ENCODE measurements at regions not wholly inside any gene's neighbourhood (a gene's known extent, or its start where the extent isn't known, plus 50 kb on each side); places are given as distances from the start of the nearest gene placed in this dataset.
A peak's percentile ranks its signal among the peaks of the same experiment; 100 is the strongest.

GRCh38 chr21:43338951-43339350 is 88.0 kb downstream of the SIK1 start:
- TF ChIP-seq, protein P1, sequence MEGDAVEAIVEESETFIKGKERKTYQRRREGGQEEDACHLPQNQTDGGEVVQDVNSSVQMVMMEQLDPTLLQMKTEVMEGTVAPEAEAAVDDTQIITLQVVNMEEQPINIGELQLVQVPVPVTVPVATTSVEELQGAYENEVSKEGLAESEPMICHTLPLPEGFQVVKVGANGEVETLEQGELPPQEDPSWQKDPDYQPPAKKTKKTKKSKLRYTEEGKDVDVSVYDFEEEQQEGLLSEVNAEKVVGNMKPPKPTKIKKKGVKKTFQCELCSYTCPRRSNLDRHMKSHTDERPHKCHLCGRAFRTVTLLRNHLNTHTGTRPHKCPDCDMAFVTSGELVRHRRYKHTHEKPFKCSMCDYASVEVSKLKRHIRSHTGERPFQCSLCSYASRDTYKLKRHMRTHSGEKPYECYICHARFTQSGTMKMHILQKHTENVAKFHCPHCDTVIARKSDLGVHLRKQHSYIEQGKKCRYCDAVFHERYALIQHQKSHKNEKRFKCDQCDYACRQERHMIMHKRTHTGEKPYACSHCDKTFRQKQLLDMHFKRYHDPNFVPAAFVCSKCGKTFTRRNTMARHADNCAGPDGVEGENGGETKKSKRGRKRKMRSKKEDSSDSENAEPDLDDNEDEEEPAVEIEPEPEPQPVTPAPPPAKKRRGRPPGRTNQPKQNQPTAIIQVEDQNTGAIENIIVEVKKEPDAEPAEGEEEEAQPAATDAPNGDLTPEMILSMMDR (IDR thresholded peaks at IDR 0.05): no peak
- no peak overlapping the region for H3K4me3 ChIP-seq
- H3K27ac ChIP-seq: no peak overlapping the region
- no peak for DNase-seq (ENCODE audit: low spot score)

GRCh38 chr21:43337901-43338655 is 88.9 kb downstream of the SIK1 start:
- no peak for DNase-seq (ENCODE audit: low spot score)
- TF ChIP-seq, protein P1 (IDR thresholded peaks at IDR 0.05): no peak
- H3K27ac ChIP-seq: no peak overlapping the region
- H3K4me3 ChIP-seq: no peak overlapping the region

DNA sequence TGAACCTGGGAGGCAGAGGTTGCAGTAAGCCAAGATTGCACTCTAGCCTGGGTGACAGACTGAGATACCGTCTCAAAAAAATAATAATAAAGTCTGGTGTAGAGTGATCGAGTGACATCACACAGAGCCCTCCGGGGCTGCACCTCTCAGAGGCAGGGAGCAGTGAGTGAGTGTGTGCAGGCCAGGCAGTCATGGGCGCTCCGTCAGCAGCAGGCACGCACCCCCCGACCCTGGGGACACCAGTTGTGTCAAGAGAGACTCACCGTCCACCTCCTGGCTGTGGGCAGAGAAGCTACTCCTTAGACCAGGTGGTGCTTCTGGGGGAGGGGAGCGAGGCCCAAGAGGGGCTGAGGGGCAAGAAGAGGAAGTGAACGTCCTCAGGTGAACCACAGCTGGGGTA is 91.8 kb downstream of the SIK1 start:
- H3K4me3 ChIP-seq: no peak overlapping the region
- TF ChIP-seq, protein P1 (IDR thresholded peaks at IDR 0.05): no peak
- H3K27ac ChIP-seq: no peak overlapping the region
- no peak for DNase-seq (ENCODE audit: low spot score)

- no peak for DNase-seq (ENCODE audit: low spot score)
- Histone ChIP-seq H3K27ac (peak overlapping the region in 1 of 2 donors; percentile 84), H3K4me3 (no peak overlapping the region)
- TF ChIP-seq, protein P1 (IDR thresholded peaks at IDR 0.05): no peak
Observed at GRCh38 chr21:43334214-43334958, 92.5 kb downstream of the SIK1 start.

- peak overlapping the region; percentile 56 for H3K4me3 ChIP-seq
- TF ChIP-seq, protein P1 (IDR thresholded peaks at IDR 0.05): no peak
- peak overlapping the region; percentile 32 to 84 for H3K27ac ChIP-seq
- no peak for DNase-seq (ENCODE audit: low spot score)
Observed at GRCh38 chr21:43333298-43334062, 93.5 kb downstream of the SIK1 start.

DNA sequence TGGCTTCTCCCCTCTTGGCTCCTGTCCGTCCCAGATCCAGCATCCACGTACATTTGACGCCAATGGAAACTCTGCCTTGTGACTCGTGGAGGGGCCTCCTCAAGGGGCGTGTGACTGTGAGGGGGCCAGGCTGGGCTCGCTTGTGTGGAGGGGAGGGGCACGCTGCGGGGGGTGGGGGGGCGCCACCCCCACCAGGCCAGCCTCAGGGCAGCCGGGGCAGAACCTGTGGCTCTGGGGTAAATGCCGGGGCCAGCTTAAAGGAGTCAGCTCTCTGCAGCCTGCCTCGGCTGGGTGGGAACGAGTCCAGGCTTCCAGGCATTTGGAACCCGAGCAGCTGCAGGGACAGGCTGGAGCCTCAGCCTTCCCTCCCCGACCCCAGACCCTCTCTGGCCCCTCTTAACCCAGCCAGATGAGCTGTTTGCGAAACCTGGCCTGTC is 94.1 kb downstream of the SIK1 start:
- Histone ChIP-seq H3K27ac (peak overlapping the region; percentile 32 to 84), H3K4me3 (peak overlapping the region; percentile 56)
- TF ChIP-seq, protein P1 (IDR thresholded peaks at IDR 0.05): no peak
- no peak for DNase-seq (ENCODE audit: low spot score)

All from coronary artery (tissue), 2 donors.